ENCODE measurements at regions not wholly inside any gene's neighbourhood (a gene's known extent, or its start where the extent isn't known, plus 50 kb on each side); places are given as distances from the start of the nearest gene placed in this dataset.

DNA sequence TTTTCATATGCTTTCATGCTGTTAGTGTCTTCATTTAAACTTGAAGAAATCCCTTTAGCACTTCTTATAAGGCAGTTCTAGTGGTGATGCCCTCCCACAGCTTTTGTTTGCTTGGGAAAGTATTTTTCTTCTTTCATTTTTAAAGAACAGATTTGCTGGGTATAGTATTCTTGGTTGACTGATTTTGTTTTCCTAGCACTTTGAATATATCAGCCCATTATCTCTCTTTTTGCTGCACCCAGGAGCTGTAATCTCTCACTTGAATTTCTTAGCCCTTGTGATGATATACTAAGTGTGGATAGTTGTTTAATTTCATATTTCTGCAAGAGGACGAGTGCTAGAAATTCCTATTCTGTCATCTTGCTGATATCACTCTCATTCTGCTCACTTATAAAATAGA lies 283.7 kb downstream of the GPAT3 start:
- DNase-seq (ENCODE audit: low read depth in 3 of 3, low spot score in 2 of 3) = no peak

DNA sequence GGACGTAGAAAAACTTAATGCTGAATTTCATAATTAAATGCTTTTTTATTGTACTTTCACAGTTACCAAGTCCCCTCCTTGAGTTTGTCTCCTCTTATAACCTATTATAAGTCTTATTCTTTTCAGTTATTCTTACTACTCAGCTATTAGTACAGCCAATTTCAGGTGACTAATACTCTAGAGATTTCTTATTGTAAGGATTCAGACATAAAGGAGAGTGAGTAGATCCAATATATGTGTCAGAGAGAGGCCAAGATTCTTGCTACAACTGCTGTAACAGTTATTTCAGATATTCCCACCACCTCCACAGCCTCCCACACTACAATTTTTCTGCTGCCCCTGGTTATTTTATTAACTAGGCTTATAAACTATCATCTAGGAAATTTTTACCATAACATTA lies 274.5 kb downstream of the GPAT3 start:
- no peak for DNase-seq (ENCODE audit: low read depth in 3 of 3, low spot score in 2 of 3)

DNA sequence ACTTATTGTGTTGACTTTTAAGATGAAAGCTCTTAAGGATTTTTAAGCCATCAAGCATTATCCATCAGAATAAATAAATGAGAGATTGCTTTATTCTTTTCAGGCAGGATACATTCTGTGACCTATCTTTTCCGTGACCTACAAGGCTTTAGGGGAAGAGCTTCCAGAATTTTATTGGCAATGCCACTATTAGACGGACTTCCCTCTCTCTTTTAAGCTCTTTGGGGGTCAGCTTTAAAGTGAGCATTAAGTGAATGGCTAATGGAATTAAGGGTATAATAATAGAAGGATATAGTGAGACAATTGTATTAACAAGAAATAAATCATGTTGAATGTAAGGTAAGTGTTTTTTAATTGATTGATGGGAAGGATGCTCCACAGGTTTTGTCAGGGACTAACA lies 273.7 kb downstream of the GPAT3 start:
- DNase-seq (ENCODE audit: low read depth in 3 of 3, low spot score in 2 of 3) = no peak

DNA sequence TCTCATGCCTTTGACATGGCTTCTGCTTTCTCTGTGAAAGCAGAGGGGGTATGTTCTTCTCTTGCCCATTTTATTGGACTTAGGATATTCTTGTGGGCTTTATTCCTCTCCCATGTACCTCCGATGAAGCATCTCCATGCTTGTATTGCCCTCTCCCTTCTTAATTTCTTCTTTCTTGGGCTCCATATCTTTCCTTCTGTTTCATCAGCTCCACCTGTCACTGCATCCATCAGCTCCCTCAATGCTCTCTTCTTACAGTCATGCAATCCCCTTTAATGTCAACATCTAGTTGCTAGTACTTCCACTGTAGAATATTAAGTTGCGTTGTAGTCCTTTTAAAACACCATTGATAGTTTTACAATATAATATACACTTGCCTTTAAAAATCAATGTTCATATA lies 257.6 kb downstream of the GPAT3 start:
- no peak for DNase-seq (ENCODE audit: low read depth in 3 of 3, low spot score in 2 of 3)

DNA sequence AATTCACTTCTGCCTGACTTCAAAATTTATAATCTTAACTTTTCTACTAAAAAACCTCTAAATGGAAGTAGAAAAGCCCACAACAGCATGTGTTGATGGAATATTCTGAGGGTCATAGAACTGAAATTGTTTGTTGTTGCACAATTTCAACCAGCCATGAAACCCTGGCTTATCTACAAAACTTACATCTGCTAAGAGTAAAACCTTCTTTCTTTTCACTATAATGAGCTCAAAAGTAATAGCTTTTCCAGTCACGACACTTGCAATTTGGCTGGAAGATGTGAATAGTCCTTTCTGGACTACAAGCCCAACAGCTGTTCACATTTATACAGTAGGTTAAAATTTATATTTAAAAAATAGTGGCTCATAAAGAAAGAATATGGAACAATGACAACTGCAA lies 250.0 kb downstream of the GPAT3 start:
- no peak for DNase-seq (ENCODE audit: low read depth in 3 of 3, low spot score in 2 of 3)

DNA sequence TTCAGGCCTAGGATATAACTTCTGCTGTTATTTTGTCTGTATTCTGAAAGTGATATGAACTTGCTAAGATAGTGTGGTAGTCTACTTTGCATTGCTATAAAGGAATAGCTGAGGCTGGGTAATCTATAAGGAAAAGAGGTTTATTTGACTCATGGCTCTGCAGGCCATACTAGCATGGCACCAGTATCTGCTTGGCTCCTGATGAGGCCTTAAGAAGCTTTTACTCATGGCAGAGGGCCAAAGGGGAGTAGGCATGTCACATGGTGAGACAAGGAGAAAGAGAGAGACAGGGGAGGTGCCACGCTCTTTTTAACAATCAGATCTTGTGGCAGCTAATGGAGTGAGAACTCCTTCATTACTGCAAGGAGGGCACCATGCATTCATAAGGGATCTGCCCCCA lies 247.3 kb downstream of the GPAT3 start:
- DNase-seq (ENCODE audit: low read depth in 3 of 3, low spot score in 2 of 3) = no peak

DNA sequence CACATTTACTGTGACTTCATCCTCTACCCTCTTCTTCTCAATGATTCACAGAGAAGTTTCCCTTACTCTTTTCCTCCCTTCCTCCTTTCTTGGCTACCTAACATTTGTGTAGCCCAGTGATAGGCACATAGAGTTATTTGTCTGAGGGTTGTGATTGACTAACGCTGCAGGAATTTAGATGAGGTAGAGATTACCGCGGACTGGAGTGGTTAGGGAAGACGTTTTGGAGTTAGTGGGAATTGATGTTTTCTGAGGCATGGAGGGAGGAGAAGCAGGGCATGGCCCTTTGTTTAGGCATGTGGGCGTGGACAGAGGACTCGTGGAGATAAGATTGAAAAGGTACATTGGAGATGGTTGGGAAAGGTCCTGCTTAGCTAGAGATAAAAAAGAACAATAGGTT lies 246.7 kb downstream of the GPAT3 start:
- no peak for DNase-seq (ENCODE audit: low read depth in 3 of 3, low spot score in 2 of 3)

DNA sequence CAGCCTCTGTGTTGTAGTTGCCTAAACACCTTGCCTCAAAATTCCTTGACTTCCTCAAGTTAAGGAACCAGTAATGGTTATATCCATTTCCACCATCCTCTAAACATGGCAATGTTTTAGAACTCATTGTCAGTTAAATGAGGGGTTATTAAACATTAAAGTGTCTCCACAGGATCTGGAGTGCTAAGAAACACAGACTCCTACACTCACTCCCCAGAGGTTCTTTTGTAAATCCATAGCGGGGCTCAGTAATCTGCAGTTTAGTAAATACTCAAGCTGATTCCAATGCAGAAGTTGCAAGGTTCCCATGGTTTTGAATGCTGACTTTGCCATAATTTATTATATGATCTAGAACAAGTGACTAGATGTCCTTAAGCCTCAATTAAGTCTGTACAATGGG lies 245.5 kb downstream of the GPAT3 start:
- no peak for DNase-seq (ENCODE audit: low read depth in 3 of 3, low spot score in 2 of 3)

DNA sequence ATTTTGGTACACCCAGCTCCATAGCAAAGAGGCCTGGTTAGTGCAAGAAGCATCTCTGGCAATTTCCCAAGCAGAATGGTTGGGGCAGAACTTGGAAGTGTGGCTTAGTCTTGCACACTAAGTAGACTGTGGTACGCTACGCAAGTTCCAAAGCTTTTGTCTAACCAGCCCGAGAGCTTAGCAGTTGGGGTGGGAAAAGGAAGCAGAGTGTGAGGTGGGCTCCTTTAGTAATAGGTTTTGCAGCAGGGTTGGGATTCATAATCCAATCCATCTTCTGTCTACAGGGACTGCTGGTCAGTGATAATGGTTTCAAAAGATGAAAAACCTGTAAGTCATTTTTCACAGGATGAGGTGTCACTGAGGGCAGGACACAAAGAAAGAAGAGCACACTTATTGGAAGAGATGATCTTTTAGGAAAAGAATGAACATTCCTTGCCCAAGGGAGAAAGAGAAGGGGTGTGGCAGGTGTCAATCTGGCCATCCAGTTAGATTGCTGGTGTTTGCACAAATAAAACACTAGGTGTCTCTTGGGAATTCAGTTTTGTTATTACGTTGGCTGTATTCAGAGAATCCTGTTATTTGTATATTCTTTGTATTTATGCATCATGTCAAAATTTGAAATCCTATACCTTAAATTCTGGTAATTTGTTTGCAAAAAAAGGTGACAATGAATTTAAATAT lies 244.3 kb downstream of the GPAT3 start:
- DNase-seq (ENCODE audit: low read depth in 3 of 3, low spot score in 2 of 3) = no peak

DNA sequence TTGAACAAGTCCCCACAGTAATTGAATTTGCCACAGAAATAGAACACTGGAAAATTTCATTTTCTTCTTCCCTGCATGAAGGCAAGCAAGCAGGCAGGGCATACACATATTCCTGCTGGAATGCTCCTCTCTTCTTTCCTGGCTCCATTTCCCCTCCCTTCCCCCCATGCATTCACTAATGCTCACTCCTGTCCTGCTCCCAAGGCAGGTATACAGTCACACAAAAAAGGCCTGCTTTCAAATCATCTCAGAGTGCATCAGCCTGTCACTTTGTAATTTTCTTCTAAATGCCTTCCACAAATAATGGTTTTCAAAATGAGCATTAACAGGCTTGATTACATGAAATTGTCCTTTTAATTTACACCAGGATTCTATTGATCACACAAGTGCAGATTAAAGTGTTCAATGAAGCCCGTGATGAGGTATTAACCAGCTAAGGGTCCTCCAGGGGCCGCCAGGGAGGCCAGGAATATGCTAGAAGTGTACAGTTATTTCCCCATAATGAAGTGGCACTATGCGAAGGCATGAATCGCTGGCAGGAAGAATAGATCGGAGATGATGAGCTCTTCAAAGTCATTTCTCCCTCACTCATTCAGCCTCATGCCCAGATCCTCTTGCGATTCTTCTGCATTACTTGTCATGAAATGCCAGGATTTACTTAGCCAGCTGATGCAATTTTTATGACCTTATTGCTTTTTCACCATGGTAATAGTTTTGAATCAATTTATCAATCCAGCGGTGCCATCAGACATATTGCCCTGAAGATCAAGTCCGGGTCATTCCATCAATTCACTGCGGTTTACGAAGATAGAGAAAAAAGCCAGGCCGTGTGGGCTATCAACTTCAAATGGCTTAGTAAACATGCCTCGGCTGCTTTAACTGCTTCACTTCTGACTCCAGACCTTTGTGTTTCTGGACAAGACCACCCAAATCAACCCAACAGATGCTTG lies 243.5 kb downstream of the GPAT3 start:
- DNase-seq (ENCODE audit: low read depth in 3 of 3, low spot score in 2 of 3) = no peak

DNA sequence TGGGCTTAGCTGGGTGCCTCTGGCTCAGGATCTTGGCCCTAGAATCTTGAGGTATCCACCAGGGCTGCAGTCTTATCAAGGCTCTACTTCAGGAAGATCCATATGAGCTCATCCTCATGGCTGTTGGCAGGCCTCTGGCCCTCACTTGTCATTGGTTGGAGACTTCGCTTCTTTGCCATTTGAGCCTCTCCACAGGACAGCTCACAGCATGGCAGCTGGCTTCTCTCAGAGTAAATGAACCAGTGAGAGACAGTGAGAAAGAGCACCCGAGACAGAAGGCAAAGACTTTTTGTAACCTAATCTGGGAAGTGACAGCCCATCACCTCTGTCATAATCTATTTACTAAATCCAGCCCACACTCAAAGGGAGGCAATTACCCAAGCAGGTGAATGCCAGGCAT lies 236.8 kb downstream of the GPAT3 start:
- peak in 2 of 3 donors; percentile 5 to 6 for DNase-seq (ENCODE audit: low read depth in 3 of 3, low spot score in 2 of 3)

DNA sequence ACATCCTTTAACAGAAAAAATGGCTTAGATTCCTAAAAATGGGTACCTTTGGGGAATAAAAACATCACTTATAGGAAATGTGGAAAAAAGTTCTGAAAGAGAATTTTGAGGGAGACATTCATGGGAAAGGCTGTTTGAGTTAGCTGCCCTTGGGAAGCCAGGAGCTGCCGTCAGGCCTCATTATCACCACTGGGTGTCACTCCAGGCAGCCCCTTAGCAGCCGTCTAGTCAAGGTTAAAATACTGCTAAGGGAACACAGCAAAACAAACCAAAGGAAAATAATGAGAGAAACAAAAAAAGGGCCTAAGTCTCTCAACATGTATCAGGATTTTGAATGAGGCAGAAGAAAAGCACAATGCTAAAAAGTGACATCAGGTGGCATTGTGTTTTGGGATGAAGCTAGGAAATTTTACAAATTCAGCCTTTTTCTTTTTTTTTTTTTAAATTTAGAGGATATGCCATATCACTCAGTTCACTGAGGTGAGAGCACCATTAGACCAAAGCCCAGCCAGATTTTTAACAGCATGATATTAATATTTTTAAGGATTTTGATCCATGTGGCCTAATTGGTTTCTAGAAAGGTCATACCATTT lies 235.3 kb downstream of the GPAT3 start:
- DNase-seq (ENCODE audit: low read depth in 3 of 3, low spot score in 2 of 3) = peak; percentile 7 to 33 (median 19)

DNA sequence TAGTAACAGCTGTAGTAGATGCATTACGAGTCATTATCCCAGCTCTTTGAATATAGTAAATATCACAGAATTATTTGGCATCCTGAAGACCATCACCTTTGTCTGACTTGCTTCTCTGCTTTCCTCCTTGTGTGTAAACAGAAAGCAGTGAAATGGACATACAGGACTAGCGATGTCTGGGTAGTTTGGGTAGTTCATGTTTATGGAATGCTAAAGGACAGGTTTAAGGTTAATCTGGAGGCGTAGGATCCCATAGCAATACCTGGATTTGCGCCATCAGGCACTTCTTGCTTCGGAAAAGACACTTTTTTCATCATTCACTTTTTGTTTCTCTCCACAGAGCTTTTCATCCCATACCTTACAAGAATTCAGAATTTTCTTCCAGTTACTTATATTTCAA lies 232.2 kb downstream of the GPAT3 start:
- no peak for DNase-seq (ENCODE audit: low read depth in 3 of 3, low spot score in 2 of 3)

DNA sequence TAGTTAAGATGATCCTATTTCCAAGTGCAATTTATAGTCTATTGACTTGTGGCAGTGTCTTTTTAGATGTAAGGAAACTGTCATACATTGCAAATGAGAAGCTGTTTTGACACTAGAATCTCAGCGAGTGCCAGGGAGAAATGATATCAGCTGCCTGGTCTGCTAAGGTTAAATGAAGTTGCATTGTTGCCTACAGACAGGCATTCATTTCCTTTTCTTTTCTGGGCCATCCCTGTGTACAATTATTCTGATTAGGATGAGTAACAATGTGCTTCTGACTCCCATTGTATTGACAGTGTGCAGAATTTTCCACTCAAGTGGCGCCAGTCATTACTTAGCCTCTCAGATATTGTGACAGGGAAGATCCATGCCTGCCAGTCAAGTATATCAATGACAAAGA lies 231.2 kb downstream of the GPAT3 start:
- no peak for DNase-seq (ENCODE audit: low read depth in 3 of 3, low spot score in 2 of 3)

DNA sequence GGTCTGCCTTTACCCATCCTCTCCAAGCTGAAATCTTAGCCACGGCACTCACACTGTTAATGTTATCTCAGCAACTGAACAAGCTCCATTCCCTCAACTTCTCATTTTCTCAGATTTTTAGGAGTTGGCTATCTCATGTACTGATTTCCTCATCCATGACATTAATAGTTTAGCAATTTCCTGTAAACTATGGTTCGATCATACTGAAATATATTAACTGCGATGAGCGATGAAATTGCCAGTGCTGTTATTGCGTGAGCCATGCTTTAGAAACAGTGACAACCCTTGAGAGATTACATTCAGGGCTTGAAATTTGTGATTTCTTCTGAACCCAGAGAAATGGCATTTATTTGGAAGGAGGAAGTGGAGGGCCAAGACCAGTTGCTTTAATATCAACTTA lies 223.7 kb downstream of the GPAT3 start:
- DNase-seq (ENCODE audit: low read depth in 3 of 3, low spot score in 2 of 3) = no peak

DNA sequence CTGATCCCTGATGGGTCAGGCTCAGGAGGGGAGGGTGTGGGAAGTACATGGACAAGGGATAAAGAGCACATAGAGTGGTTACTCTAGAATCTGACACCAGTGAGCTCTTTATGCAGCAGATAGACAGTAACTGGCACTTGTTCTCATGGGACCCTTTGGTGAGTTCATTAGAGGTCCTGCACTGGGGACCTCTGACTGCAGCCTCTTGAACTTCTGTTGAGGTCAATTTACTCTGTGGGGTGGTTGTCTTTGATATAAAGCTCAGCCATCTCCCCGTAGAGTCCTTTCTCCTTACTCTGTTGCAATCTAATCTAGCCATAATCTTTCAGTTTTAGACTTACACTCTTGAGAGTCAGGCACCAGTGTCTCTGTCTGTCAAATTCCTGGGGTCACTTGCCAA lies 222.4 kb downstream of the GPAT3 start:
- DNase-seq (ENCODE audit: low read depth in 3 of 3, low spot score in 2 of 3) = no peak

DNA sequence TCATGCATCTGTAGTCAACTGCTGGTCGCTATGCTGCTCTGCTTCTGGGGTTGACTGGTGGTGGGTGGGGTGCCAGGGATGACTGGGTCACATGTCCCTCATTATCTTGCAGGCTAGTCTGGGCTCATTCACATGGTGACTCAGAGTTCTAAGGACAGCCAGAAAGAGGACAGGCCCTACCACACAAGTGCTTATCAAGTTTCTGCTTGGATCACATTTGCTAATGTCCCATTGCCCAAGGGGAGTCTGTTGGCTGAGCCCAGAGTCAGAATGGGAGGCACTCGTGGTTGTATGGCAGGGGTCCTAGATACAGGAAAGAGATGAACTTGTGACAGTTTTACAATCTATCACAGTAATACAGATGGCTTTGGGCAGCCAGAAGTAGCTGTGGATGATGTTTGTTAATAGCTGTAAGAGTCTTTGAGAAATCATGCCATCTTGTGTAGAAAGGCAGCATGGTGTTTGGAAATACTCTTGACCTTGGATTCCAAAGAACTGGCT lies 221.3 kb downstream of the GPAT3 start:
- DNase-seq (ENCODE audit: low read depth in 3 of 3, low spot score in 2 of 3) = no peak

DNA sequence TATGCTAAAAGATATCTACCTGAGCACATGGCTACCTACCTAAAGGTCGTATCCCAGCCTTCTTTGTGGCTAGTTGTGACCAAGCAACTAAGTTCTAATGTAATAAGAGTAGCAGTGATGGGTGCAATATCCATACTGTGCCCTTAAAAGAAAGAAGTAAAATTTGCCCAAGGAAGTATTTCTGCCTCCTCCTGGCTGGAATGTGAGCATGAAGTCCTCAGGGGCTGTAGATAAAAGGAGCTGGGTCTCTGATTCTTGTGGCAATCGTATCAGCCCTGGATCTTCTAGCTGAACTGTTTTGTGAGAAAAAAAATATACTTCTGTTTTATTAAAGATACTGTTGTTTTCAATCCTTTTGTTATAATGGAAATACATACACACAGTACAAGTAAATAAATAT lies 217.4 kb downstream of the GPAT3 start:
- no peak for DNase-seq (ENCODE audit: low read depth in 3 of 3, low spot score in 2 of 3)

DNA sequence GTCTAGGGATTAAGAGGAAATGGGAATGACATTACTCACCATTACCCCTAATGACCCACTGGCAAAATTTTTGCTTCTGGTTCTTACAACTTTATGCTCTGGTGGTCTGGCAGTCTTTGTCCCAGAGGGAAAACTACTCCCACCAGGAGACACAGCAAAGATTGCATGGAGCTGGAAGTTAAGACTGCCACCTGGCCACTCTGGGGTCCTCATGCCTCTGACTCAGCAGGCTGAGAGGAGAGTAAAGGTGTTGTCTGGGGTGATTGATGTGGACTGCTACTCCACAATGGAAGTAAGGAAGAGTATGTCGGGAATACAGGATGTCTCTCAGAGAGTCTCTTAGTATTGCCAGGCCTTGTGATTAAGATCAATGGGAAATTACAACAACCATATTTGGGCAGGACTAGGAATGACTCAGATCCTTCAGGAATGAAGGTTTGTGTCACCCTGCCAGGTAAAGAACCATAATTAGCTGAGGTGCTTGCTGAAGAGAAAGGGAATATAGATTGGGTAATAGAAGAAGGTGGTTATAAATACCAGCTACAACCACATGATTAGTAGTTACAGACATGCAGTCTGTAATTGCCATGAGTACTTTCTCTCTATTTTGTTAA lies 215.5 kb downstream of the GPAT3 start:
- no peak for DNase-seq (ENCODE audit: low read depth in 3 of 3, low spot score in 2 of 3)

DNA sequence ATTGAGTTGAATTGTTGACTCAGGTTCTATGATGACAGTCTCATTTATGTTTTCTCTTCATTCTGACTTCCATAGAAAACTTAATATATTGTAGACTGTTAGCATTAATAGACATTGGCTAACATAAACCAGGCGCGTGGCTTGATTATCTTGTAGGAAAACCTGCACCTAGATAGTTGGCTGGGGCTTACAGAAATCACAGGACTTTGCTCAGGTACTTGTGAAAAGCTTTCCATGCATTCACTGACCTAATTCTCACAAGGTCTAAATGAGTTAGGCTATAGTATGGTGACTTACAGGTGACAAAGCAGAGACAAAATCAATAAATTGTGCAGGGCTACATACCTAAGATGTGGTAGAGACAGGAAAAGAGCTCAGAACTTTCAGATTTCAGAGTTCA lies 212.8 kb downstream of the GPAT3 start:
- no peak for DNase-seq (ENCODE audit: low read depth in 3 of 3, low spot score in 2 of 3)

DNA sequence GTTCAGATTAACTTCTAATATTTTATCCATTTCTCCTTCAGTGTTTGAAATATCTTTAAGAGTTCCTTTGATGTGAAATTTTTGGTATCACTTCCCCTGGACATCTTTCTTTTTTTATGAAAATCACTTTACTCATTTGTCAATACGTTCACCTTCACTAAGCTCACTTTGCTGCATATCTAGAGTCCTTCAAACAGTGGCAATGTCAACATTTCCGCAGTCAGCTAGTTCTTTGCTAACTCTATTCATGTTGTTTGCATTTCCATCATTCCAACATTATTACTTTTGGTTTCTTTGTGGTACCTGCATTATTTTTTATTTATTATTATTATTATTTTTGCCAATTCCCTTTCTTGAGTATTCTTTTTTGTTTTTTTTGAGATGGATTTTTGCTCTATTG lies 203.0 kb downstream of the GPAT3 start:
- no peak for DNase-seq (ENCODE audit: low read depth in 3 of 3, low spot score in 2 of 3)
